C4-2B (cell line): ENCODE measurements at regions not wholly inside any gene's neighbourhood (a gene's known extent, or its start where the extent isn't known, plus 50 kb on each side); places are given as distances from the start of the nearest gene placed in this dataset.

ENCODE experiments used
- H3K27ac ChIP-seq: fragments of 450-650 bp; 2 replicates; pipeline ENCODE4 v1.5.1; 2017
- CTCF ChIP-seq: fragments of 450-650 bp; conservative IDR thresholded peaks from 2 replicates; pipeline ENCODE4 v1.5.1; 2017; ENCODE audit warnings: mild to moderate bottlenecking
- ZFX ChIP-seq: fragments of 450-650 bp; IDR thresholded peaks from 2 replicates; pipeline ENCODE4 v1.6.1; 2017

- no peak overlapping the region for H3K27ac ChIP-seq
- TF ChIP-seq ZFX (no peak), CTCF (no peak)
These were observed 101.0 kb upstream of the NFIA start for GRCh38 chr1:60981357-60981756.

GRCh38 chr1:60978421-60979357, 103.7 kb upstream of the NFIA start:
- no peak overlapping the region for H3K27ac ChIP-seq
- TF ChIP-seq ZFX, result no peak
- TF ChIP-seq CTCF, result peak; percentile 86

GRCh38 chr1:60977661-60978060, 104.7 kb upstream of the NFIA start:
- no peak overlapping the region for H3K27ac ChIP-seq
- TF ChIP-seq CTCF (no peak), ZFX (no peak)

GRCh38 chr1:60974524-60975372, 107.6 kb upstream of the NFIA start:
- H3K27ac ChIP-seq, result no peak overlapping the region
- TF ChIP-seq ZFX, result no peak
- TF ChIP-seq CTCF, result no peak

GRCh38 chr1:60973668-60974067, 108.7 kb upstream of the NFIA start:
- no peak overlapping the region for H3K27ac ChIP-seq
- TF ChIP-seq ZFX (no peak), CTCF (no peak)

GRCh38 chr1:60972841-60973364, 109.5 kb upstream of the NFIA start:
- TF ChIP-seq CTCF, result no peak
- TF ChIP-seq ZFX, result no peak
- H3K27ac ChIP-seq, result no peak overlapping the region
